Testis (tissue), 2 donors: ENCODE measurements at regions not wholly inside any gene's neighbourhood (a gene's known extent, or its start where the extent isn't known, plus 50 kb on each side); places are given as distances from the start of the nearest gene placed in this dataset.

Source experiments
- DNase-seq: peaks from one replicate; pipeline ENCODE4 v3.0.0-alpha.2; 2019
- H3K27ac ChIP-seq, 2 donors: fragments of 200-600 bp; sonication (generic); one replicate each; pipeline ENCODE4 v1.5.1; 2019
- H3K27me3 ChIP-seq: fragments of 200-600 bp; sonication (generic); one replicate; pipeline ENCODE4 v1.5.1; 2019
- H3K36me3 ChIP-seq: fragments of 200-600 bp; sonication (generic); one replicate; pipeline ENCODE4 v1.5.1; 2017; ENCODE audit warnings: low read depth; ENCODE audit errors: missing control alignments
- H3K4me1 ChIP-seq: fragments of 200-600 bp; sonication (generic); one replicate; pipeline ENCODE4 v1.5.1; 2019
- H3K4me3 ChIP-seq, 2 donors: fragments of 200-600 bp; sonication (generic); one replicate each; pipeline ENCODE4 v1.5.1; 2017 to 2019
- H3K9me3 ChIP-seq: fragments of 200-600 bp; sonication (generic); one replicate; pipeline ENCODE4 v1.5.1; 2017
- CTCF ChIP-seq, 3 experiments: fragments of 450-650 bp in 2 of 3; fragments of 200-600 bp in 1 of 3; sonication (generic) in 1 of 3; IDR thresholded peaks; one replicate each; pipeline ENCODE4 v1.5.1; 2016 to 2019; ENCODE audit warnings: antibody characterized with exemption in 3 of 3, mild to moderate bottlenecking in 2 of 3, moderate library complexity in 1 of 3
- POLR2A ChIP-seq: fragments of 450-650 bp; IDR thresholded peaks from one replicate; pipeline ENCODE4 v1.6.1; 2017; ENCODE audit warnings: antibody characterized with exemption, mild to moderate bottlenecking, moderate library complexity
- whole genome bisulfite sequencing, 2 donors: methylation state at CpG; one replicate each; pipeline ENCODE4 v1.1.5; 2018; 5-methylcytosine and 5-hydroxymethylcytosine counted together
- intact Hi-C: fragments of 100-400 bp; cut with DNase I; formaldehyde crosslinking; loops from one replicate; pipeline ENCODE4 v1.15.1; 2023; ENCODE audit warnings: low total_unique reads

GRCh38 chr2:62349788-62350187 is 153.9 kb downstream of the B3GNT2 start:
- H3K36me3 ChIP-seq, result no peaks in the 10 kb centered on the region
- 90 to 91% methylated on average over 6 of the region's 6 CpGs for WGBS, 2 donors
- no peak for TF ChIP-seq CTCF (IDR thresholded peaks at IDR 0.05)
- no peak for TF ChIP-seq POLR2A
- no peaks in the 10 kb centered on the region for H3K4me1 ChIP-seq
- H3K4me3 ChIP-seq, result no peak overlapping the region
- H3K27ac ChIP-seq, result no peak overlapping the region
- no peaks in the 10 kb centered on the region for H3K9me3 ChIP-seq
- no peaks in the 10 kb centered on the region for H3K27me3 ChIP-seq
- intact Hi-C loops, result no loop called here
- DNase-seq, result no peak

GRCh38 chr2:62348700-62349099 is 152.8 kb downstream of the B3GNT2 start:
- Histone ChIP-seq H3K27ac (no peak overlapping the region), H3K4me1 (no peaks in the 10 kb centered on the region), H3K36me3 (no peaks in the 10 kb centered on the region), H3K27me3 (no peaks in the 10 kb centered on the region), H3K9me3 (no peaks in the 10 kb centered on the region), H3K4me3 (no peak overlapping the region)
- DNase-seq, result no peak
- 96 to 100% methylated on average over 1 of the region's 1 CpG for WGBS, 2 donors
- intact Hi-C loops, result no loop called here
- no peak for TF ChIP-seq POLR2A
- no peak for TF ChIP-seq CTCF (IDR thresholded peaks at IDR 0.05)

- H3K27ac ChIP-seq, result no peak overlapping the region
- H3K4me3 ChIP-seq, result no peak overlapping the region
- H3K9me3 ChIP-seq, result no peaks in the 10 kb centered on the region
- H3K27me3 ChIP-seq, result no peaks in the 10 kb centered on the region
- intact Hi-C loops, result no loop called here
- 90 to 93% methylated on average over 7 of the region's 7 CpGs for WGBS, 2 donors
- TF ChIP-seq CTCF (IDR thresholded peaks at IDR 0.05), result no peak
- no peak for TF ChIP-seq POLR2A
- H3K36me3 ChIP-seq, result no peaks in the 10 kb centered on the region
- H3K4me1 ChIP-seq, result no peaks in the 10 kb centered on the region
- no peak for DNase-seq
Observed at GRCh38 chr2:62347563-62348270, 151.8 kb downstream of the B3GNT2 start.

- DNase-seq, result no peak
- Histone ChIP-seq H3K9me3 (no peaks in the 10 kb centered on the region), H3K27ac (no peak overlapping the region), H3K36me3 (no peaks in the 10 kb centered on the region), H3K4me1 (no peaks in the 10 kb centered on the region), H3K27me3 (no peaks in the 10 kb centered on the region), H3K4me3 (no peak overlapping the region)
- WGBS, 2 donors, result 91 to 97% methylated on average over 5 of the region's 5 CpGs
- intact Hi-C loops, result no loop called here
- no peak for TF ChIP-seq POLR2A
- no peak for TF ChIP-seq CTCF (IDR thresholded peaks at IDR 0.05)
Observed at GRCh38 chr2:62344472-62344871, 148.6 kb downstream of the B3GNT2 start.

- no peaks in the 10 kb centered on the region for H3K36me3 ChIP-seq
- no peak for DNase-seq
- H3K27ac ChIP-seq, result no peak overlapping the region
- H3K27me3 ChIP-seq, result no peaks in the 10 kb centered on the region
- H3K9me3 ChIP-seq, result no peaks in the 10 kb centered on the region
- intact Hi-C loops, result no loop called here
- H3K4me1 ChIP-seq, result no peaks in the 10 kb centered on the region
- H3K4me3 ChIP-seq, result no peak overlapping the region
- TF ChIP-seq CTCF (IDR thresholded peaks at IDR 0.05), result no peak
- TF ChIP-seq POLR2A, result no peak
- 81 to 83% methylated on average over 5 of the region's 5 CpGs for WGBS, 2 donors
Observed at GRCh38 chr2:62343636-62344337, 147.9 kb downstream of the B3GNT2 start.
